GM19240 (cell line): ENCODE measurements at regions not wholly inside any gene's neighbourhood (a gene's known extent, or its start where the extent isn't known, plus 50 kb on each side); places are given as distances from the start of the nearest gene placed in this dataset.
"Not testable (repeated sequence)": the region's sequence is repeated elsewhere in the genome, so short reads cannot be mapped to it uniquely, and the experiment has no call there.

ENCODE experiments used
- DNase-seq: peaks from one replicate; pipeline ENCODE4 v3.0.0; 2011; ENCODE audit warnings: low spot score; ENCODE audit not compliant: insufficient read length

DNA sequence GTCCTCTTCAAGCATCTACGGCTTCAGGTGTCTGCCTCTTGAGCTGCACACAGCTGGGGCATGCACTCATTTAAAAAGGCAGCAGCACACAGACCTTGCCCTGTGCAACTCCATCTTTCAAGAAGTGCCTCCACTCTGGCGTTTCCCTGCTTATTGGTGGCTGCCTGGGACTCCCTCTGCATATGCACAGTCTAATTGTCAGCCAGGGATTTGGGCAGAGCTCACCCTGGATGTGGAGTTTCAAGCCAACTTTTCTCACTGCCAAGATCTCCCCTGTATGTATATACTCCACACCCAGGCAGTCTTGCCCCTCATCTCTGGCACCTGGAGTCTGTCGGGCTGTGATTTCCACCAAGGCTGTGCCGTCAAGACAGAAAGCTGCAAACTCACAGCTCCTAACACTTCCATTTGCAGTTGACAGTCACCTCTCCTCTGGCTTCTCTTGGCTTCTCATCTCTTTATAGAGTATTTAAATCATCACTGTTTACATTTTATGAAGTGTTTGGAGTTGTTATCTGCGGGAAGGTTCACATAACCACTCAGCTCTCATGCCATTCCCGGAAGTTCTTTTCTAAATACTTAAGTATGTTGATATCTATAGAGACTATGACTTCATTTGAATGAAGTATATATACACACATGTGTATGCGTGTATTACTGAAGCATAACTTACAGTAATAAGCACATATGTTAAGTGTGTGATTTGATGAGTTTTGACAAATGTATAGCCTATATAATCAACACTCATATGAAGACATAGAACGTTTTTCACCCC, 128.2 kb downstream of the NPIPB11 start:
- DNase-seq, result not testable (repeated sequence)

DNA sequence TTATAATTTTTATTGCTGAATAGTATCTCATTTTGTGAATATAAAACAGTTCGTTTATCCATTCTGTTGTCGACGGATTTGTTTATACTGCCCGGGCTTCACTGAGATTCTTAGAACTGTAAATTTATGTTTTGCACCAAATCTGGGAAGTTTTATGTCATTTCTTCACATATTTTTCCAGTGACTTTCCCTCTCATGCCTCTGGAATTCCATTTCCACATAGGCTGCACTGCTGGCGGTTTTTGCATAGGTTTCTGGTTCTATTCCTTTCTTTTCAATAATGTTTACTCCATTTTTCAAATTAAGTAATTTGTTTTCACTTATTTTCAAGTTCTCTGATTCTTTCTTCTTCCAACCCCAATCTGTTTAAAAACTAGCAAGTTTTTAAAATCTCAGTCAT, 130.1 kb downstream of the NPIPB11 start:
- not testable (repeated sequence) for DNase-seq

DNA sequence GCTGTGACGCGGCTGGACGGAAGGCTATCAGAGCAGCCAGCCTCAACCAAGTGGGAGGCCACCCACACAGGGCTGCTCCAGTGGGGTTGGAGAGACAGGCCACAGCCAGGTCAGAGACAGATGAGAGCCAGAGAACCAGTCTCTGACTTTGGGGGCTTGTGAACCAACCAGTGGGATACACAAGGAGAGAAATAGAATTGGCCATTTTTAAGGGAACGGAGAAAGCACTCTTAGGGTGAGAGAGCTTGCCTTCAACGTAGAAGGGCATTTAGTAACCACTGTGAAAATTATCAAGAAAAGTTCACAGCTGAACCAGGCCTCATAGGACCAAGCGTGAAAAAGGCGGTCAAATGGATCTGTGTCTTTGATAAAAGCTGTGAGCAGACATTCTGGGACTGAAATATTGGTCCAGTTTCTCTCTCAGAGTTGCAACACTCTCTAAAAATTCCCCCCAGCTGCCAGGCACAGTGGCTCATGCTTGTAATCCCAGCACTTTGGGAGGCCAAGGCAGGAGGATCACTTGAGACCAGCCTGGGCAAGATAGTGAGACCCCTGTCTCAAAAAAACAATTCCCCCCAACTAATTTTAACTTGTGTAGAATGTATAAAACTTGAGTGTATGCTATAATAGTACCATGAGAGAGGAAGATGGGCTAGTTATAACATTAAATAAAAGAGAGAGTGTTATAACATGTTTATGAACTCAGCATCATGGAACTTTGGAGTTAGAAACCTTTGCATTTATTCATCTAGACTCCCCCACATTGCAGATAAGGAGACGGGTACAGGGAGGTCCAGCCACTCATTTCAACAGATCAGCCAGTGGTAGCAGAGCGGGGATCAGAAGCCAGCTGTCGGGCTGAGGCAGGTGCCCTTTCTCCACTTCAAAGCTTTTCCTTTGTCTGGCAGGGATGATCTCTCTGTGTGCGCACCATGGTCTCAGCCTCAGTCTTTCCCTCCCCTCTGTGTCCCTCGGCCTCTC, 132.2 kb downstream of the NPIPB11 start:
- DNase-seq, result not testable (repeated sequence)

DNA sequence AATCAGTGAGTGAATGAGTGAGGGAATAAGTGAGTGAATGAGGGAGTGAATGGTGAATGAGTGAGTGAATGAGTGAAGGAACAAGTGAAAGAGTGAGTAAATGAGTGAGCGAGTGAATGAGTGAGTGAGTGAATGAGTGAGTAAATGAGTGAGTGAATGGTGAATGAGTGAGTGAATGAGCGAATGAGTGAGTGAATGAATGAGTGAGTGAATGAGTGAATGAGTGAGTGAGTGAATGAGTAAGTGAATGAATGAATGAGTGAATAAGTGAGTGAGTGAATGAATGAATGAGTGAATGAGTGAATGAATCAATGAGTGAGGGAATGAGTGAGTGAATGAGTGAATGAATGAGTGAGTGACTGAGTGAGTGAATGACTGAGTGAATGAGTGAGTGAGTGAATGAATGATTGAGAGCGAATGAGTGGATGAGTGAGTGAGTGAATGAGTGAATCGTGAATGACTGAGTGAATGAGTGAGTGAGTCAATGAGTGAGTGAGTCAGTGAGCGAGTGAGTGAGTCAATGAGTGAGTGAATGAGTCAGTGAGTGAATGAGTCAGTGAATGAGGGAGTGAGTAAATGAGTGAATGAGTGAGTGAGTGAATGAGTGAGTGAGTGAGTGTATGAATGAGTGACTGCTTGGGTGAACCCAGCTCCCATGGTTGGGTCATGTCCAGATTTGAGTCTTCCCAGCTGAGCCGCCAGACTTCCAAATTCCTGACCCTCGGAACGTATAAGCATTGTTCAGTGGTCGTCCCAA, 133.0 kb downstream of the NPIPB11 start:
- not testable (repeated sequence) for DNase-seq

DNA sequence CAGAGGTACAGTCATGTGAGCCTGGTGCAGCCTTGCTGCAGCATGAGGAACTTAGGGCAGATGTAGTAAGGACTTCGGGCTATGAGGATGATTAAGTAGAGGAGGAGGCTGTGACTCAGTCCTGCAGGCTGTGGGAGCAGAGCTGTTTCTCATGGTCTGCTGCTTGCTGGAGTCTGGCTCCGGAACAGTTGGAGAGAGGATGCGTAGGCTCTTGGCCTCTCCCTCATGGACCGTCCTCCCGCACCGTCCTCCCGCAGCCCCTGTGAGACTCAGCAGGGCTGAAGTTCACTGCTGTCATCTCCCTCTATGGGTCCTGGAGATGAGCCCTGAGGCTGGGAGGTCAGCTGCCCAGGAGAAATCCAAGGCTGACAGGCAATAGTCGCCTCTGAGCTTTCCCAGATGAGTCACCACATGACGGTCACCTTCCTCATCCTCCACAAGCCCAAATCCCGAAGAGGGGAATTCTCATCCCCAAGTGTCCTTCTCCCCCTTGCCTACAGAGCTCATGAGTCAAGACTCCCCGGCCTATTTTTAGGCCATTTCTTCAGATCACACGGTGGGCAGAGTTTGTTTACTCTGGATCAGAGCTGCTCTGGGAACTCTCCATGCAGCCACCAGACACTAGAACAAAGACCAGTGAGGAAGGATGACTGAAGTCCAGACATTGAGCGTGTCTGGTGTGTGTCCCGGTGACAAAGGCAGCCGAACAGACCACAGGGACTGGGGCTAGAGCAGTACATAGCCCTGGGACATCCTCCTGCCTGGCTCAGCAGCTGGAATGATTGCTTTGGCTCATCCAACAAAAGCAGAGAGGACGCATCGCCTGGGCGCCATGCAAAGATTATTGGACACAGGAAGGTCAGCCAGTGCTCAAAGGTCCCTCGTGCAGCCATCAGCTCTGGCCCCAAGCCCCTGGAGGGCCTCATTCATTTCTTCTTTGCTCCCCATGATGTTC, 134.5 kb downstream of the NPIPB11 start:
- DNase-seq, result not testable (repeated sequence)

DNA sequence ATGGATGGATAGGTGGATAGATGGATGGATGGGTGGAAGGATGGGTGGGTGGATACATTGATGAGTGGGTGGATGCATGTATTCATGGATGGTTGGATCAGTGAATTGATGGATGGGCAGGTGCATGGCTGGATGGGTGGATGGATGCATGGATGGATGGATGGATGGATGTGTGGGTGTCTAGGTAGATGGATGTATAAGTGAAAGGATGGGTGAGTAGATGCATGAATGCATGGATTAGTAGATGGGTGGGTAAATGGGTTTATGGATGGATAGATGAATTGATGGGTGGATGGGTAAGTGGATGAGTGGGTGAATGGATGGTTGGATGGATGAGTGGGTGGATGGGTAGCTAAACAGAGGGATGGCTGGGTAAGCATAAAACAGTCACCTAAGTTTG, 135.6 kb downstream of the NPIPB11 start:
- not testable (repeated sequence) for DNase-seq

DNA sequence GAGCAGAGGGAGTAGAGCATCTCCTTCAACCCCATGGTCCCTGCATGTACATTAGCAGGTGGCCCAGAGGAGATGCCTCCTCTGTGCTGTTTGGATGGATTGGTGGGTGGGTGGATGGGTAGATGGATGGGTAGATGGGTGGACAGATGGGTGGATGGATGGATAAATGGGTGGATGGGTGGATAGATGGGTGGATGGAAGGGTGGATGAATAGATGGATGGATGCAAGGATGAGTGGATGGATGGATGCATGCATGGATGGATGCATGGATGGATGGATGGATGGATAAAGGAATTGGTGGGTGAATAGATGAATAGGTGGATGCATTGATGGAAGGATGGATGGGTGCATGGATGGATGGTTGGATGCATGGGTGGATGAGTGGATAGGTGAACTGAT, 136.5 kb downstream of the NPIPB11 start:
- not testable (repeated sequence) for DNase-seq

DNA sequence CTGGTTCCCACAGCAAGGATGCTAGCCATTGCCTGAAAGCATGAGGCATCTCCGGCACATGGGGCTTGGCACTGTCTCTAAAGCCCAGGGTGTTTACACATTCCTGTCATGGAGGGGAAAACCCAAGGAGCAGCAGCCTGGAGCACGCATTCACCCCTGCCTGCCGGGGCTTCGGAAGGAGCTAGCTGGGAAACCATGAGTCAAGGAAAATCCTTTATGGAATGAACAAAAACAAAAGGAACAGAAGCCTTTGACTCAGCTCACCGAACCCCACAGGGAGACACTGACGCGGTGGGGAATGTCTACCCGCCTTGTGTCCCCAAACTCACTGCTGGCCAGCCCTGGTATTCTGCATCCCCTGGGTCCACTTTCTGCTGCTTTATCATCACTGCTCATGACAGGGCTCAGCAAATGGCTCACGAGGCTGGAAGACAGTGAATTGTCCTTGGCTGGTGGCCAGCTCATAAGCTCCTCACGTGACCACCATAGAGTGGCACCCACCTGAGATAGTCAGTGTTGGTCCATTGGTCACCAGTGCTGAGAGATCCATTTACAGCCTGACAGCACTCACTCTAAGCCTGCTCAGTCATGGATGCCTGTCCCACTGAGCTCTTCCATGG, 137.2 kb downstream of the NPIPB11 start:
- DNase-seq, result not testable (repeated sequence)

DNA sequence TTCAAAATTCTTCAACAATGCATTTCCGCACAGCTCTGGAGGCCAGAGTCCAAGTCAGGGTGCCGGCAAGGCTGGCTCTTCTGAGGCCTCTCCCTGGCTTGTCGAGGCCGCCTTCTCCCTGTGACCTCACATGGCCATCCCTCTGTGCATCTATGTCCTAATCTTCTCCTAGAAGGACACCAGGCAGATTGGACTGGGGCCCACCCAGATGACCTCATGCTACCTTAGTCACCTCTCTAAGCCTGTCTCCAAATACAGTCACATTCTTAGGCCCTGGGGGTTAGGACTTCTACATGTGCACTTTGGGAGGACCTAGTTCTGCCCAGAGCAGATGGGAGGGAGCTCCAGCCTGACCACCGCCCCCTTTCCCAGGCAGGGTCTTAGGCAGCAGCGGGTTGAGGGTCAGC, 137.7 kb downstream of the NPIPB11 start:
- DNase-seq, result not testable (repeated sequence)

DNA sequence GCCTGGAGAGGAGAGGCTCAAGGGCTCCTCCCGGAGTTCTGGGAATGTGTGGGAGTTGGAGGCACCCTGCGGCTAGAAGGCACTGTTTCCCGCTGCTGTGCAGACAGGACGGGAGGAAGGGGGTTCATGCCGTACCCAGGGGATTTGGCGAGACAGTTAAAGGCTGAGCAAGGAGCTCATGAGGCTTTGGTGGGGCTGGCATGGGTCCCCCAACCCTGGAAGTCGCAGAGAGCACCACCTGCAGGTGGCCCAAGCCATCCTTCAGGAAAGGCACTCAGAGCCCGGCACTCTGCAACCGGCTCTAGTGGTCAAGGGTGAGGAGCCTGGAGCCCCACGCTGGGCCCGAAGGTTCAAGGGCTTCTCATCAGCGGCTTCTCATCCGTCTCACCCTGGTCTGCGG, 138.2 kb downstream of the NPIPB11 start:
- DNase-seq, result not testable (repeated sequence)

DNA sequence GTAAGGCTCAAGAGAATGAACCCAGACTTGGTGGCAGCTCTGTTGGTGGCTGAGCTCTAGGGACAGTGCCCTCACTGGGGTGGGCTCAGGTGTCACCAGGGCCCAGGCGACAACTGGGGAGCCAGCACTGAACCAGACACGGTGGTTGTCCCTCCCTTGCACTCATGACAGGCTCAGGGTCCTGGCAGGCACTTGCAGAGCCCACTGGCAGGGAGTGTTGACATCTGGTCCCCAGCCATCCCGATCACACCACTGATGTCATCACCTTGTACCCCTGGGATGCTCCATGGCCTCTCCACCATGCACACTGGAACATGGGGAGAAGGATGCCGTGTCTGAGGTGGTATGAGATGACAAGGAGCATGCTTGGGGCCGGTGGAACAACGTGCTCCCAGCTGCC, 138.6 kb downstream of the NPIPB11 start:
- not testable (repeated sequence) for DNase-seq

DNA sequence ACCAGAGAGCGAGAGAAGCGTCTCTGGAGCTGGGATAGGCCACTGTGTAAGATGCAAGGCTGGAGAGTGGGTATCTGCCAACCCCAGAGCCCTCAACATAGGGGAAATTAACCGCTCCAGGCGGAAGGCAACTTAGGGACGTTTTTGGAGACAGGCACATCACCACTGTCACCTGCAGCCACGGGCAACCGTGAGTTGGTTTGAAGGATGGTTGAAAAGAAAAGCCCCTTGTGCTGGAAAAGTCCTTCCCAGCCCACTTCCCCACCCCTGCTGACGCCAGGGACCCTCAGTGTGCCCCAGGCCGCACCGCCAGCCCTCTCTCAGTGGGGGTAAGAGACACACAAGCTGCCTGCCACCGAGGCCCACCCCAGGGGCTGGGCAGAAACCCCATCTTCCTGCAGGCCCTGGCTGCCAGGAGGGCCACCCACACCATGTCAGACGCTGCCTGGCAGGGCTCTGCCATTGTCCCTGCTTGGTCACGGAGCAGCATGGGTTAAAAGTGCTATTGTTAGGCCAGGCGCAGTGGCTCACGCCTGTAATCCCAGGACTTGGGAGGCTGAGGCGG, 139.4 kb downstream of the NPIPB11 start:
- DNase-seq, result not testable (repeated sequence)

DNA sequence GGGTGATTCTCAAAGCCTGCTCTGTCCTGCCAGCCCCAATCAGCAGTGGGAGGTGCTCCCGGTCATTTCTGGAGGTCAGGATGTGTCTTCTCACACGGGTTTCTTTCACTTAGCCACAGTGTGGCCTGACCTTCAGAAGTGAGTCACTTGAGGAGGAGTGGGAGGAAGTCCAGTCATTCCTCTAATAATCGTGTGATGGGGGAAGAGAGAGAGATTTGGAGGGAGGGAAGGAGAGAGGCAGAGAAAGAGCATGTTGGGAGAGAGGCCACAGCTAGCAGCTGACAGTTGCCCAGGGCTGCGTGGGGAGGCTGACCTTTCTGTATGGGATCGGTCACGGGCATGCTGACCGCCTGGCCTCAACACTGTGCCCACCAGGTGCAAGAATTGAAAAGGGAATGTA, 139.9 kb downstream of the NPIPB11 start:
- not testable (repeated sequence) for DNase-seq

DNA sequence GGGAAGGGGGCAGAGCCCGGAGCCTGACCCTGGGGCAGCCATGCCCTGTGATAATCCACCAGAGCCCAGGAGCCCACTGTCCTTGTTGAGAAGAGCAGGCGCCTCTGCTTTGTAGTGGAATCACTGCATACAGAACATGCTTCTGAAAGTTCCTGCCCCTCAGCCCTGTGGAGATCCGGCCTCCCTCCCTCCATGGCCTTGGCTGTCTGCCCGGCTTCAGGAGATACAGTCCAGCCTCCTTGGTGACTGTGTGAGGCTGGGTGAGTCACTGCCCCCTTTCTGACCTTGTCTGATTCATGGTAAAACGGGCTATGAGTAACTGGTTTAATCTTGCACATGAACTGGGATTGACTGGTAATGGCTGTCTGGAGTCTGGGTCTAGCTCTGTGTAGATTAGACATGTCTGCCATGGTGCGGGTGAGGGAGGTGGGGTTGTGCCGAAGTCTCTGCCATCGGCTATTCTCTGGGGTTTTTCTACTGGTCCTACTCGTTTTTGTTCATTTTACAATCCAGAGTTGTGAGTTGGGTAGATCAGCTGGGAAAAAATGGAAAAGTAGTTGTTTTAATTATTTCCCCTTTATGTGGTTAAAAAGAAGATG, 141.2 kb downstream of the NPIPB11 start:
- not testable (repeated sequence) for DNase-seq

DNA sequence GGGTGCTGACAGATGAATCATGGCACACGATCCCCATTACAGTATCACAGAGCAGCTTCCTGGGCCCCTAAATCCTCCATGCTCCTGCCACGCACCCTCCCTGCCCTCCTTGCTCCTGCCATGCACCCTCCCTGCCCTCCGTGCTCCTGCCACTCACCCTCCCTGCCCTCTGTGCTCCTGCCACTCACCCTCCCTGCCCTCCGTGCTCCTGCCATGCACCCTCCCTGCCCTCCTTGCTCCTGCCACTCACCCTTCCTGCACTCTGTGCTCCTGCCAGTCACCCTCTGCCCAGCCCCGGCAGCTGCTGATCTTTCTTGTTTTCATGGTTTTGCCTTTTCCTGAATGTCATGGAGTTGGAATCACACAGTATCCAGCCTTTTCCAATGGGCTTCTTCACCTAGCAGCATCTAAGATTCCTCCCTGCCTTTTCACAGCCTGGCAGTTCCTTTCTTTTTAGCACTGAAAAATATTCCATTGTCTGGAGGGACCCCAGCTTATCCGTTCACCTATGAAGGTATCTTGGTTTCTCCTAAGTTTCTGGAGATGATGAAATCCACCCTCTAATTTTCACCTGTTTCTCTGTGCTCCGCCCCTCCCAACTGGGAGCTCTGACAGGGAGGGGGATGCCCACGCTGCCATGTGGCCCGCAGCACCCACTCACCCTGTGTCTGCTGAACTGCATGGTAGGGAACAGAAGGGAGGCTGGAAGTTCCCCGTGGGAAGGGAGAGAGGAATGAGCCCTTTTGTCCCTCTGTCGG, 142.3 kb downstream of the NPIPB11 start:
- not testable (repeated sequence) for DNase-seq

DNA sequence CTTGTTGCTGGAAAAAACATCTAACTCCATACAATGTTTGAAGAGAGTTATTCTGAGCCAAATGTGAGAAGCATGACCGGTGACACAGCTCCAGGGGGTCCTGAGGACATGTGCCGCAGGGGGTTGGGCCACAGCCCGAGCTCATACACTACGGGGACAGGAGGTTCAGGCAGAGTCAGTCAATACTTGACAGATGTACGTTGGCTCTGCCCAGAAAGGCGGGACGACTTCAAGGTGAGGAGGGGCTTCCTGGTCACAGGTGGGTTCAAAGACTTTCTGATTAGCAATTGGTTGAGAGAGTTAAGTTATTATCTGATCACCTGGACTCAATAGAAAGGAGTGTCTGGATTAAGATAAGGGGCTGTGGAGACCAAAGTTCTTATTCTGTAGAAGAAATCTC, 143.8 kb downstream of the NPIPB11 start:
- not testable (repeated sequence) for DNase-seq

DNA sequence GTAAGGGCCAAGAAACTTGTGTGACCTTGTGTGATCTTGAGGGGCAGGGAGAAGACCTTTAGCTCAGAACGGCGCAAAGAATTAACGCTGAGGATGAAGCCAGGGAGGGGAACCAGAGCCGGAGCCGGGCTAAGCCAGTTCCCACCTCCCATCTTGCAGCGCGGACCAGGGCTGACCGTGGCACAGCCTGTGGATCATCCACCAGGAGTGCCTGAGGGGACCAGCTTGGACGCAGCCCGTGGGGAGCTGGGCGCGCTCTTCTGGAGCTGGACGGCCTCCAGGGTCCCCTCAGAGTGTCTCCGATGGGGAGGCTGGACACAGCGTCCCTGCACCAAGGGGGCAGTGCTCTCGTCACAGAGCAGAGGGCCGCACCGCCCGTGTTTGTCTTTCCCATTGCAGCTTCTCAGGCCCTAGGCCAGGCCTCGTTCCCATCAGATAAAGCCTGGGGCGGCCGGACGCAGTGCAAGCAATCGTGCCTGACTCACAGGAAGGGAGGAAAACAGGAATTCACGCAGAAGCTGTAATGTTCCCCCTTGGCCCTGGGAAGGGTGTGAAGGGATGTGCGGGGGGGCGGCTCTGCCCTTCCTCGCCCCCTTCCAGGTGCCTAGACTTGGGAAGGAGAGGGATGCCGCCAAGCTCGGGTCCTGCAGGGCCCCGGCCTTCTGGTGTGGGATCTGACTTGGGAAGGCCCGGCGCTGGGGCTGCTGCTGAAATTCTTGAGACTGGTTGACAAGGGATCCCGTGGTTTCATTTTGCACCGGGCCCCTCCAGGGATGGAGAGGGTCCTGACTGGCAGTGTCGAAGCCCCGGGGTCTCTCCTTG, 144.9 kb downstream of the NPIPB11 start:
- DNase-seq, result not testable (repeated sequence)
